GM12878 (cell line): ENCODE measurements at regions not wholly inside any gene's neighbourhood (a gene's known extent, or its start where the extent isn't known, plus 50 kb on each side); places are given as distances from the start of the nearest gene placed in this dataset.

ENCODE experiments used
- ATAC-seq: fragments of 200-7000 bp; cut with Tn5 transposase; 3 replicates; pipeline ENCODE4 v1.9.1; 2020; ENCODE audit warnings: mild to moderate bottlenecking, moderate library complexity
- BruUV-seq: library from RNA; stranded (reverse); fragments of 400-500 nt; replicated peaks from 2 replicates; lab custom pipeline; 2021; lab: Mats Ljungman, UMichigan
- CTCF ChIA-PET: fragments of 300-600 bp; sonication (Branson Sonifier 250); formaldehyde crosslinking; extraction: SDS; loops from one replicate; lab custom pipeline; 2021; ENCODE audit warnings: inconsistent platforms; lab: Yijun Ruan, JAX
- POLR2A ChIA-PET: fragments of 350-600 bp; formaldehyde crosslinking; extraction: SDS; loops from one replicate; lab custom pipeline; 2021; ENCODE audit warnings: inconsistent platforms; lab: Charles Lee
- RAD21 ChIA-PET: fragments of 300-600 bp; sonication (Branson Sonifier 250); formaldehyde crosslinking; loops from one replicate; lab custom pipeline; 2023; ENCODE audit warnings: antibody characterized with exemption; ENCODE audit not compliant: unreplicated experiment; lab: Charles Lee
- SMC1A ChIA-PET: fragments of 300-600 bp; sonication (Branson Sonifier 250); formaldehyde crosslinking; loops from one replicate; lab custom pipeline; 2023; ENCODE audit not compliant: unreplicated experiment, uncharacterized antibody; lab: Charles Lee
- DNase-seq: peaks from one replicate; pipeline ENCODE4 v3.0.0-alpha.2; 2011; ENCODE audit warnings: low read depth, low spot score
- FAIRE-seq: peaks from 3 replicates; lab custom pipeline; 2011; peaks lifted over from hg19 to GRCh38; lab: Jason Lieb, UNC
- H2AFZ ChIP-seq: 2 replicates; pipeline ENCODE4 v1.6.0; 2011; ENCODE audit warnings: low read depth, low read length, control low read depth; ENCODE audit not compliant: control insufficient read depth
- H3K27ac ChIP-seq: 2 replicates; pipeline ENCODE4 v1.5.1; 2011; ENCODE audit warnings: control low read depth; ENCODE audit not compliant: control insufficient read depth, insufficient read depth
- H3K27me3 ChIP-seq, 2 experiments: replicated peaks in 1 of 2; 2 replicates each; pipeline versions ENCODE4 v1.6.0 to v1.6.1; 2011; ENCODE audit warnings: low read length in 1 of 2; ENCODE audit not compliant: control insufficient read depth in 2 of 2, insufficient read depth in 2 of 2
- H3K36me3 ChIP-seq, 2 experiments: 2 replicates each; pipeline ENCODE4 v1.5.1; 2011; ENCODE audit warnings: low read length in 1 of 2; ENCODE audit not compliant: control insufficient read depth in 2 of 2, insufficient read depth in 2 of 2
- H3K4me1 ChIP-seq: 2 replicates; pipeline ENCODE4 v1.6.1; 2011; ENCODE audit warnings: mild to moderate bottlenecking, low read length, moderate library complexity, mixed read lengths; ENCODE audit not compliant: control insufficient read depth, insufficient read depth
- H3K4me2 ChIP-seq: 2 replicates; pipeline ENCODE4 v1.6.0; 2011; ENCODE audit warnings: control low read depth; ENCODE audit not compliant: control insufficient read depth, insufficient read depth
- H3K4me3 ChIP-seq: fragments of 200-600 bp; sonication (generic); 2 replicates; pipeline ENCODE4 v1.5.1; 2016
- H3K79me2 ChIP-seq: 2 replicates; pipeline ENCODE4 v1.6.0; 2011; ENCODE audit warnings: low read length; ENCODE audit not compliant: control insufficient read depth, insufficient read depth
- H3K9ac ChIP-seq: 2 replicates; pipeline ENCODE4 v1.8.0; 2011; ENCODE audit warnings: low read length, control low read depth, mixed read lengths; ENCODE audit not compliant: control insufficient read depth, insufficient read depth
- H3K9me3 ChIP-seq: replicated peaks from 3 replicates; pipeline ENCODE4 v1.5.1; 2011; ENCODE audit warnings: mild to moderate bottlenecking, low read length; ENCODE audit not compliant: control insufficient read depth, insufficient read depth
- H4K20me1 ChIP-seq: 2 replicates; pipeline ENCODE4 v1.6.0; 2011; ENCODE audit not compliant: control insufficient read depth, insufficient read depth
- ASH2L ChIP-seq: fragments of 300-600, 200-600 bp; sonication (generic); IDR thresholded peaks from 2 replicates; pipeline ENCODE4 v1.6.1; 2017; ENCODE audit warnings: low read depth, mild to moderate bottlenecking, borderline replicate concordance
- IRF4 ChIP-seq: IDR thresholded peaks from 2 replicates; pipeline ENCODE4 v1.6.1; 2011; ENCODE audit warnings: low read depth, low read length
- IRF5 ChIP-seq: fragments of 450-650 bp; IDR thresholded peaks from 2 replicates; pipeline ENCODE4 v1.6.1; 2017; ENCODE audit warnings: borderline replicate concordance
- KDM1A ChIP-seq: fragments of 200-600 bp; sonication (generic); IDR thresholded peaks from 2 replicates; pipeline ENCODE4 v1.6.1; 2016; ENCODE audit warnings: borderline replicate concordance
- MLLT1 ChIP-seq: fragments of 450-650 bp; IDR thresholded peaks from 2 replicates; pipeline ENCODE4 v1.6.1; 2016; ENCODE audit warnings: mild to moderate bottlenecking
- MYC ChIP-seq: IDR thresholded peaks from 2 replicates; pipeline ENCODE4 v1.6.1; 2011; ENCODE audit warnings: mild to moderate bottlenecking, low read length, moderate library complexity, inconsistent platforms; ENCODE audit not compliant: insufficient read depth, insufficient replicate concordance, insufficient read length, severe bottlenecking
- NBN ChIP-seq: fragments of 450-650 bp; IDR thresholded peaks from 2 replicates; pipeline ENCODE4 v1.6.1; 2016
- PAX5 ChIP-seq: IDR thresholded peaks from 2 replicates; pipeline ENCODE4 v1.6.1; 2011; ENCODE audit warnings: low read depth, low read length, borderline replicate concordance
- POU2F2 ChIP-seq: IDR thresholded peaks from 3 replicates; pipeline ENCODE4 v1.6.1; 2011; ENCODE audit warnings: low read depth, mild to moderate bottlenecking, low read length, borderline replicate concordance
- RAD21 ChIP-seq: IDR thresholded peaks from 2 replicates; pipeline ENCODE4 v1.6.1; 2011; ENCODE audit warnings: mild to moderate bottlenecking, low read depth, low read length, moderate library complexity; ENCODE audit not compliant: insufficient read depth
- RAD51 ChIP-seq: fragments of 450-650 bp; IDR thresholded peaks from 2 replicates; pipeline ENCODE4 v1.6.1; 2016; ENCODE audit warnings: moderate library complexity, mild to moderate bottlenecking, inconsistent platforms
- RCOR1 ChIP-seq: conservative IDR thresholded peaks from 2 replicates; pipeline ENCODE4 v1.6.1; 2012; ENCODE audit warnings: low read depth, low read length, improper control_type of control experiment
- SIN3A ChIP-seq: IDR thresholded peaks from 2 replicates; pipeline ENCODE4 v1.6.1; 2012; ENCODE audit warnings: low read depth, low read length, improper control_type of control experiment
- ZBTB11 ChIP-seq: fragments of 450-650 bp; formaldehyde crosslinking; IDR thresholded peaks from 2 replicates; pipeline ENCODE4 v1.5.0; 2022; ENCODE audit warnings: mild to moderate bottlenecking, missing genetic modification characterization
- ZNF217 ChIP-seq: fragments of 450-650 bp; IDR thresholded peaks from 2 replicates; pipeline ENCODE4 v1.6.1; 2017; ENCODE audit warnings: antibody characterized with exemption, mild to moderate bottlenecking
- ZNF622 ChIP-seq: fragments of 450-650 bp; IDR thresholded peaks from 2 replicates; pipeline ENCODE4 v1.6.1; 2017; ENCODE audit warnings: mild to moderate bottlenecking, inconsistent platforms
- WGBS: methylation state at CpG from one replicate; pipeline ENCODE4 v1.1.6; 2016; ENCODE audit warnings: low lambda C conversion rate; ENCODE audit not compliant: insufficient replicate concordance, insufficient coverage; ENCODE audit errors: missing lambda C conversion rate; 5-methylcytosine and 5-hydroxymethylcytosine counted together
- in situ Hi-C: fragments of 300-500 bp; cut with MboI; formaldehyde crosslinking; loops from 9 replicates; pipeline ENCODE4 v1.14.3; 2018; ENCODE audit warnings: mixed read lengths
- intact Hi-C: fragments of 100-400 bp; cut with micrococcal nuclease; formaldehyde crosslinking; loops from one replicate; pipeline ENCODE4 v1.14.2; 2022; ENCODE audit not compliant: unreplicated experiment

- FAIRE-seq (no peak), ATAC-seq (no peak), DNase-seq (no peak)
- Histone ChIP-seq H3K9ac (no peak overlapping the region), H3K36me3 (no peaks in the 10 kb centered on the region), H3K27ac (no peak overlapping the region), H3K79me2 (no peaks in the 10 kb centered on the region), H3K4me3 (no peak overlapping the region), H3K4me2 (no peak overlapping the region), H3K4me1 (no peaks in the 10 kb centered on the region), H3K9me3 (no peaks in the 10 kb centered on the region), H2AFZ (no peak overlapping the region), H4K20me1 (no peaks in the 10 kb centered on the region), H3K27me3 (no peaks in the 10 kb centered on the region; a peak in 1 of 4 replicates)
- BruUV-seq, result no TSS peak
- POLR2A ChIA-PET, result no interaction called here
- TF ChIP-seq ZBTB11, result no peak
- no peak for TF ChIP-seq KDM1A
- TF ChIP-seq POU2F2, result no peak
- no peak for TF ChIP-seq MLLT1
- no peak for TF ChIP-seq IRF5
- no peak for TF ChIP-seq IRF4
- TF ChIP-seq RAD21, result no peak
- TF ChIP-seq NBN, result no peak
- no peak for TF ChIP-seq ZNF217
- TF ChIP-seq RCOR1, result no peak
- no peak for TF ChIP-seq PAX5
- no peak for TF ChIP-seq ZNF622
- TF ChIP-seq MYC, result no peak
- no peak for TF ChIP-seq SIN3A
- TF ChIP-seq RAD51, result no peak
- no peak for TF ChIP-seq ASH2L
- CTCF ChIA-PET, result interaction anchor here (2.1 kb wide), 1 partner anchor 12 kb away, joined by 5 read pairs; no protein-coding TSS in a partner anchor
- SMC1A ChIA-PET, result interaction anchor here (1.0 to 1.4 kb wide), 2 partner anchors 21 to 378 kb away, joined by 3 to 4 read pairs; no protein-coding TSS in a partner anchor
- RAD21 ChIA-PET, result no interaction called here
- 20% methylated on average over 2 of the region's 2 CpGs for WGBS
- in situ Hi-C loops (no loop called here), intact Hi-C loops (no loop called here)
Observed at GRCh38 chr11:109075976-109076375, 346.0 kb upstream of the C11orf87 start.
